ENCODE measurements at regions not wholly inside any gene's neighbourhood (a gene's known extent, or its start where the extent isn't known, plus 50 kb on each side); places are given as distances from the start of the nearest gene placed in this dataset.
"Not testable (repeated sequence)": the region's sequence is repeated elsewhere in the genome, so short reads cannot be mapped to it uniquely, and the experiment has no call there.

DNA sequence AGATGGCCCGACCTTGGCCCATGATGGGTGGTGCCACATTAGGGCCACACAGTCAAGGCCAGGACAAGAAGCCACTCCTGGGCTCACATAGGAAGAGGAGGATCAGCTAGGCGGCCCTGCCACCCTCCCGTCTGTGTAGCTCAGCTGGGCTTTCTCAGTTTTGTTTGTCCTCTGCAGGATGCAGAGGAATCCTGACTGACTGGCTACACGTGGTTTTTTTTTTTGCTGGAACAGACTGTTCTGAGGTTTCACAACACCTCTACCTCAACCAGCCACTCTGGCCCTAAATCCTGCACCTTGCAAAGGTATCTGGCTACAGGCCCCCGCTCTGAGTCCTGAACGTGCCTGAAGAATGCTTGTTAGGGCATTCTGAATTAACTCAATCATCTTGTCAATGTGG, 88.3 kb upstream of the MSX2 start:
- DNase-seq (ENCODE audit: low read depth), result no peak

GRCh38 chr5:174642816-174643405, 81.5 kb upstream of the MSX2 start:
- DNase-seq (ENCODE audit: low read depth), result no peak

GRCh38 chr5:174644436-174644835, 79.9 kb upstream of the MSX2 start:
- no peak for DNase-seq (ENCODE audit: low read depth)

DNA sequence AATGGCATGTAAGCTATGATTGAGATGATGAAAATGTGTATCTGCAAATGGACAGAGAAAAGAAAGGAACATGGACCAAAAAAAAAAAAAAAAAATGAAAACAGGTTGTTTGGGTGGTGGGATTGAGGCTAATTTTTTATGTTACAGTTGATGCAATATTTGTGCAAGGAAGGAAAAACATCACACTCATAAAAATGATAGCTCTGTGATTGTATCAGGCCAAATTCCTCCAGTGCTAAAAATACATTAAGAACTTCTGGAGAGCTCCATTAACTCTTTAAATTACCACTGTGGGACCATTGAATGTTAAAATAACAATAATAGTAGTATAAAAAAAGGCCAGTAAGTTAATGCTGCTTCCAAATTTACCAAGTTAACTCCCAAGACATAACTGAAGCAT, 79.5 kb upstream of the MSX2 start:
- DNase-seq (ENCODE audit: low read depth), result no peak

GRCh38 chr5:174645677-174646076, 78.7 kb upstream of the MSX2 start:
- DNase-seq (ENCODE audit: low read depth), result no peak

DNA sequence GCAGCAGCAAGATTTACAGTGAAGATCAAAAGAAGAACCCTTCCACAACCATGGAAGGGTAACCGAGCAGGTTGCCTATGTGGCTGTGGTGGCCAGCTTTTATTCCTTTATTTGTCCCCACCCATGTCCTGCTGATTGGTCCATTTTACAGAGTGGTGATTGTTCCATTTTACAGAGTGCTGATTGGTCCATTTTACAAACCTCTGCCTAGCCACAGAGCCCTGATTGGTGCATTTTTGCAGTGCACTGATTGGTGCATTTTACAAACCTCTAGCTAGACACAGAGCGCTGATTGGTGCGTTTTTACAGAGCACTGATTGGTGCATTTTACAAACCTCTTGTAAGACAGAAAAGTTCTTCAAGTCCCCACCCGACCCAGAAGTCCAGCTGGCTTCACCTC, 75.8 kb upstream of the MSX2 start:
- not testable (repeated sequence) for DNase-seq (ENCODE audit: low read depth)

DNA sequence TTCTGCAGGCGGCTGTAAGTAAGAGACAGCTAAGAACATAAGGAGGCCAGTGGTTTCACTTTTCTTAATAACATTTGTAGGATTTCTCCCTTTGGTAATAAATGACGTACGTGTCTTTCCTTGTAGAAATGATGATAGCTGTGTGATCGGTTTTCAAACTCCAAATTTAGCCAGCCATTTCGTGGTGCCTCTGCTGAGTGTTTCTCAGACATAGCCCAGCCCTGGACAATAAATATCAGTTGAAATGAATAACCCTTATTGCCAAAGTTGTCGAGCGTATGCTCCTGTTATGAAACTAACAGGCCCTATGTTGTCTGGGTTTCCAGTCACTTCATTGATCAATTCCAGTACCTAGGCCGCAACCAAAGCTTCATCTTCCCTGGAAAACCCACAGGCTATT, 75.0 kb upstream of the MSX2 start:
- no peak for DNase-seq (ENCODE audit: low read depth)

GRCh38 chr5:174654442-174654841, 69.9 kb upstream of the MSX2 start:
- no peak for DNase-seq (ENCODE audit: low read depth)

- no peak for DNase-seq (ENCODE audit: low read depth)
These were observed 69.0 kb upstream of the MSX2 start for GRCh38 chr5:174655351-174655750.

GRCh38 chr5:174664180-174664850, 60.1 kb upstream of the MSX2 start:
- no peak for DNase-seq (ENCODE audit: low read depth)

GRCh38 chr5:174665347-174665746, 59.0 kb upstream of the MSX2 start:
- no peak for DNase-seq (ENCODE audit: low read depth)

- DNase-seq (ENCODE audit: low read depth), result no peak
These were observed 56.9 kb upstream of the MSX2 start for GRCh38 chr5:174667526-174667925.

DNA sequence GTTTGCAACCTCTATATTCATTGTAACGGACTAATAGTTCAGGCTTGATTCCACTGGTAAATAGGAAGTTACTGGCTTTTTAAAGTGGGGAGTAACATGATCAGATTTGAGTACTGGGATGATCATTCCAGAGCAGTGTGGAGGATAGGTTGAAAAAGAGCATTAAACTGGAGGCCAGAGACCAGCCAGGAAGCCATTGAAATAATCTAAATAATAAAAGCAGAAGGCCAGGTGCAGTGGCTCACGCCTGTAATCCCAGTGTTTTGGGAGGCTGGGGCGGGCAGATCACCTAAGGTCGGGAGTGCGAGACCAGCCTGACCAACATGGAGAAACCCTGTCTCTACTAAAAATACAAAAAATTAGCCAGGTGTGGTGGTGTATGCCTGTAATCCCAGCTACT, 56.0 kb upstream of the MSX2 start:
- no peak for DNase-seq (ENCODE audit: low read depth)

Data from T-helper 22 cell (primary cell).